H1 (cell line): ENCODE measurements at regions not wholly inside any gene's neighbourhood (a gene's known extent, or its start where the extent isn't known, plus 50 kb on each side); places are given as distances from the start of the nearest gene placed in this dataset.

Experiments
- ASH2L ChIP-seq: fragments of 200-600, 300-600 bp; sonication (generic); IDR thresholded peaks from one replicate; pipeline ENCODE4 v1.7.1; 2017; ENCODE audit warnings: low read length
- CEBPB ChIP-seq: IDR thresholded peaks from 2 replicates; pipeline ENCODE4 v1.6.1; 2012; ENCODE audit warnings: low read depth, low read length
- EZH2 ChIP-seq: fragments of 200-600 bp; sonication (generic); IDR thresholded peaks from 2 replicates; pipeline ENCODE4 v1.7.1; 2012; ENCODE audit warnings: low read depth, mild to moderate bottlenecking, moderate library complexity, low read length, inconsistent platforms; ENCODE audit not compliant: severe bottlenecking
- HDAC6 ChIP-seq: IDR thresholded peaks from one replicate; pipeline ENCODE4 v1.7.1; 2012; ENCODE audit warnings: low read depth, mild to moderate bottlenecking, inconsistent platforms, low read length, moderate library complexity
- KDM1A ChIP-seq: fragments of 200-600, 300-600 bp; sonication (generic); IDR thresholded peaks from 2 replicates; pipeline ENCODE4 v1.7.1; 2016; ENCODE audit warnings: mild to moderate bottlenecking, low read length, borderline replicate concordance
- KDM5A ChIP-seq: fragments of 200-600 bp; IDR thresholded peaks from 2 replicates; pipeline ENCODE4 v1.7.1; 2012; ENCODE audit warnings: mild to moderate bottlenecking, low read length, inconsistent platforms, mixed read lengths
- MAFK ChIP-seq: IDR thresholded peaks from 2 replicates; pipeline ENCODE4 v1.6.1; 2012; ENCODE audit warnings: low read depth, mild to moderate bottlenecking, improper control_type of control experiment, low read length
- POLR2A ChIP-seq, 2 experiments: IDR thresholded peaks; 1 replicate in 1 of 2; 2 replicates in 1 of 2; pipeline ENCODE4 v1.6.1; 2011; ENCODE audit warnings: low read depth in 2 of 2, low read length in 2 of 2, mild to moderate bottlenecking in 2 of 2; ENCODE audit errors: control extremely low read depth in 1 of 2
- POLR2AphosphoS5 ChIP-seq: IDR thresholded peaks from 2 replicates; pipeline ENCODE4 v1.6.1; 2011; ENCODE audit warnings: low read depth, low read length
- SRF ChIP-seq: IDR thresholded peaks from 2 replicates; pipeline ENCODE4 v1.6.1; 2011; ENCODE audit warnings: mild to moderate bottlenecking, low read depth, low read length, moderate library complexity
- TEAD4 ChIP-seq: IDR thresholded peaks from 2 replicates; pipeline ENCODE4 v1.6.1; 2012; ENCODE audit warnings: low read depth, low read length, inconsistent platforms, mixed read lengths
- YY1 ChIP-seq: IDR thresholded peaks from 2 replicates; pipeline ENCODE4 v1.6.1; 2011; ENCODE audit warnings: low read depth, mild to moderate bottlenecking, low read length
- TF ChIP-seq, protein P1 (sequence below), 3 experiments: IDR thresholded peaks; 1 replicate in 2 of 3; 2 replicates in 1 of 3; pipeline versions ENCODE4 v1.5.1 to v1.6.1; 2011; ENCODE audit warnings: low read length in 3 of 3, mild to moderate bottlenecking in 3 of 3, inconsistent platforms in 2 of 3, low read depth in 1 of 3, moderate library complexity in 1 of 3; ENCODE audit not compliant: insufficient read depth in 1 of 3; ENCODE audit errors: control extremely low read depth in 1 of 3
- TF ChIP-seq, protein P2 (sequence below): IDR thresholded peaks from 2 replicates; pipeline ENCODE4 v1.6.1; 2012; ENCODE audit warnings: inconsistent platforms

- TF ChIP-seq MAFK (no peak), KDM5A (no peak), POLR2AphosphoS5 (no peak), CEBPB (no peak), POLR2A (IDR thresholded peaks at IDR 0.05; ENCODE audit: control extremely low read depth in 1 of 2, low read depth in 2 of 2, low read length in 2 of 2) (no peak), KDM1A (no peak), ASH2L (no peak), SRF (no peak), HDAC6 (no peak), EZH2 (no peak), YY1 (no peak), TEAD4 (no peak)
- TF ChIP-seq, protein P1, sequence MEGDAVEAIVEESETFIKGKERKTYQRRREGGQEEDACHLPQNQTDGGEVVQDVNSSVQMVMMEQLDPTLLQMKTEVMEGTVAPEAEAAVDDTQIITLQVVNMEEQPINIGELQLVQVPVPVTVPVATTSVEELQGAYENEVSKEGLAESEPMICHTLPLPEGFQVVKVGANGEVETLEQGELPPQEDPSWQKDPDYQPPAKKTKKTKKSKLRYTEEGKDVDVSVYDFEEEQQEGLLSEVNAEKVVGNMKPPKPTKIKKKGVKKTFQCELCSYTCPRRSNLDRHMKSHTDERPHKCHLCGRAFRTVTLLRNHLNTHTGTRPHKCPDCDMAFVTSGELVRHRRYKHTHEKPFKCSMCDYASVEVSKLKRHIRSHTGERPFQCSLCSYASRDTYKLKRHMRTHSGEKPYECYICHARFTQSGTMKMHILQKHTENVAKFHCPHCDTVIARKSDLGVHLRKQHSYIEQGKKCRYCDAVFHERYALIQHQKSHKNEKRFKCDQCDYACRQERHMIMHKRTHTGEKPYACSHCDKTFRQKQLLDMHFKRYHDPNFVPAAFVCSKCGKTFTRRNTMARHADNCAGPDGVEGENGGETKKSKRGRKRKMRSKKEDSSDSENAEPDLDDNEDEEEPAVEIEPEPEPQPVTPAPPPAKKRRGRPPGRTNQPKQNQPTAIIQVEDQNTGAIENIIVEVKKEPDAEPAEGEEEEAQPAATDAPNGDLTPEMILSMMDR (IDR thresholded peaks at IDR 0.05; ENCODE audit: control extremely low read depth in 1 of 3, insufficient read depth in 1 of 3, low read depth in 1 of 3, low read length in 3 of 3) = no peak
- TF ChIP-seq, protein P2, sequence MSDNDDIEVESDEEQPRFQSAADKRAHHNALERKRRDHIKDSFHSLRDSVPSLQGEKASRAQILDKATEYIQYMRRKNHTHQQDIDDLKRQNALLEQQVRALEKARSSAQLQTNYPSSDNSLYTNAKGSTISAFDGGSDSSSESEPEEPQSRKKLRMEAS = no peak
Observed at GRCh38 chr17:5986644-5987043, 83.5 kb upstream of the WSCD1 start.
